ENCODE measurements at regions not wholly inside any gene's neighbourhood (a gene's known extent, or its start where the extent isn't known, plus 50 kb on each side); places are given as distances from the start of the nearest gene placed in this dataset.
A peak's percentile ranks its signal among the peaks of the same experiment; 100 is the strongest.

DNA sequence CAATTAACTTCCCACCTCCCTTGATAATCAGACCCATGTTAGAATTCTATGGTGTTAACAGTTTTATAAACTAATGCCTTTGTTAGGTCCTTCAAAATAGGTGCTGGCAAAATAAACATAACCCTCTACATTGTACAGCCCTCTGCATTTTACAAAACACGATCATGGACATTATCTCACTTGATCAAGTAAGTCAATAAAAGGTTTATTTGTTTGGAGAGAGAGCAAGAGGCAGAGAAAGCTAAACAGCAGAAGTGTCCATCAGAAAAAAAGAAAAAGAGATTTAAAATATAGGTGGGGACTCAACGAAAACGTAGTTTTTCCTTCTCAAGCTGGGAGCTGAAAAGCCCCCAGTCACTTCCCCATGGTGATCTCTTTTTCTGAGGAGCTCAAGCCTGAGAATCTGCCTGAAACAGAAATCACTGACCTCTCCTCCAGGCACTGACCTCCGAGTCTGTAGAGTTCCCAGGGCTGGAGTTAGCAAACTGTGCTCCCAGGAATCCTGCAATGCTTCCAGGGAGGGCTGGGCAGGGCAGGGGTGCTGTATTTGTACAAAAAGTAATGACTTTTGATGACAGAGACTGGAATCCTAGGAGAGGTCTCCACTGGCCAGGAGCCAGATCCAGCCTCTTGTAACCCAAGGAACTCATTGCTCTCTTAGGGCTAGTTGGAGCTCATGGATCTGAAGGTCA lies 137.8 kb upstream of the KLHL29 start:
- DNase-seq (ENCODE audit: low read depth) = no peak

DNA sequence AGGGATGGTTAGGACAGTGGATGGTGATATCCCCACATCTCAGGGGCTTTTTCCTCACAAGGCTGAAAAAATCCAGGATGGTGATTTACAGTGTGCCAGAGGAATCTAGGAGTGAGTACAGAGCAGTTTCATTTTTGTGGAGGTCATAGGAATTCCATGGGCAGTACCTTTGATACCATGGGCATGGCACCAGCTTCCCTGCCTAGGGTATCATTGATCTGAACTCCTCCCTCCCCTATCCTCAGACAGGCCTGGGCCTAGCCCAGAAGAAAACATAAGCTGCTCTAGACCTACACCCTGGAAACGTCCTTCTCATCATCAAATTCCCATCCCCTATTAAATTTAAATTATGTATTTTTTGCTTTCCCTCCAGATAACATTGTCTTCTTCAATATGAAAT lies 136.3 kb upstream of the KLHL29 start:
- DNase-seq (ENCODE audit: low read depth) = no peak

DNA sequence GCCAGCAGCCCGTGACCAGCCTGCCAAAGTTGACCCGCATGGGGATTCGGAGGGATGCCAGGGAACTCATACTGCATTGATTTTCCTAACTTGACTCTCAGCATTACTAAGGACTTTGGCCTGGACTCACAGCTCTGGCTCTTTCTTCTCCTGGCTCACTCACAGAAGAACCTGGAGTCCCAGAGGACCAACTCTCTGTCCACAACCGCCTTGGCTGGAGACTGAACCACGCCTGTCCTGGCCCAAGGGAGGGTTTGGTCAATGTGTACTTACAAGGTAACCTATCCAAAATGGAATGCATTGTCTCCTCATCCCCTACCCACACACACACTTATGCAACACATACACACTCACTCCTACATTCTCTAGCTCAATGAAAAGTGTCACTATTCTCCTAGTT lies 135.6 kb upstream of the KLHL29 start:
- DNase-seq (ENCODE audit: low read depth) = no peak

DNA sequence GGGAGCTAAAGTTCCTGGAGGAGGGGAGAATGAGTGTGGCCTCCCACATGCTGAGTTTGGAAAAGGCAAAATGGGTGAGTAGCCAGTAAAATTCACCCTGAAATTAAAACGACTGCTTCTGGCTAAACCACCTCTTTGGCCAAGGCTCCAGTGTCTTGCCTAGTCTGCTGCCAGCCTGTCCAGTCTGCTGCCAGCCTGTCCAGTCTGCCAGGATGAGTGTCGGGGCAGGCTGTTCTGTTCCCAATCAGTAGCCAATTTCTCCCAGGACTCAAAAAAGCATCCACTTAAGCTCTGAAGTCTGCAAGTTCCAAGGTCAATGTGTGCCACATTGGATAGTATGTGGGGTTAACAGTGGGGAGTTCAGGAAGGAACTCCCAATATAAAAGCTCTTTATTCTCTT lies 134.6 kb upstream of the KLHL29 start:
- DNase-seq (ENCODE audit: low read depth) = no peak

DNA sequence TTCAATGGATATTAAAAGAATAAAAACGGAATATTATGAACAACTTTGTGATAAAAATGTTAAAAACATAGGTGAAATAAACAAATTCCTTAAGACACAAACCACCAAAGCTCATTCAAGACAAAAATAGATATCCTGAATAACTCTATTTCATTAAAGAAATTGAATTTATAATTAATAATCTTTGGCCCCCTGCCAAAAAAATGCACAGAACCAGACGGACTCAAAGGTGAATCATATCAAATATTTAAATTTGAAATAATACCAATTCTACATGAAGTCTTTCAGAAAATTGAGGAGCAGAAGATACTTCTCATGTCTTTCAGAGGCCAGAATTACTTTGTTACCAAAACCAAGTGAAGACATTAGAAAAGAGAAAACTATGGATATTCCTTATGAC lies 128.3 kb upstream of the KLHL29 start:
- DNase-seq (ENCODE audit: low read depth) = no peak

DNA sequence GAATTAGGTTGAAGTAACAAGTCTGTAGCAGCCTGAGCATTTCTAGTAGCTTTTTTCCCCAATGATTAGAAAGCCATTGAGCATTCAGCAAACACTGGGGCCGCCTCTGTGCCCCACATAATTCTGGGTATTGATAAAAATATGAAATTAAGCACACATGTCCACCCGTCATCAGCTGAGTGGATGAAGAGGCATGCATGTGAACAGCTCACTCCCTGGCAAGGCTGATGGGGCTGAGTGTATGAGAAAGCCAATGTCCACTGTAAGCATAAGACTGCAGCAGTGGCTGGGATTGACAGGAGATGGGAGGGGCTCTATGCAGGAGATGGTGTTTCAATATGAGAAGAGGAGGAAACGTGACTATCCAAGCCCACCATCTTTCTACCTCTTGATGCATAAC lies 124.4 kb upstream of the KLHL29 start:
- DNase-seq (ENCODE audit: low read depth) = no peak

DNA sequence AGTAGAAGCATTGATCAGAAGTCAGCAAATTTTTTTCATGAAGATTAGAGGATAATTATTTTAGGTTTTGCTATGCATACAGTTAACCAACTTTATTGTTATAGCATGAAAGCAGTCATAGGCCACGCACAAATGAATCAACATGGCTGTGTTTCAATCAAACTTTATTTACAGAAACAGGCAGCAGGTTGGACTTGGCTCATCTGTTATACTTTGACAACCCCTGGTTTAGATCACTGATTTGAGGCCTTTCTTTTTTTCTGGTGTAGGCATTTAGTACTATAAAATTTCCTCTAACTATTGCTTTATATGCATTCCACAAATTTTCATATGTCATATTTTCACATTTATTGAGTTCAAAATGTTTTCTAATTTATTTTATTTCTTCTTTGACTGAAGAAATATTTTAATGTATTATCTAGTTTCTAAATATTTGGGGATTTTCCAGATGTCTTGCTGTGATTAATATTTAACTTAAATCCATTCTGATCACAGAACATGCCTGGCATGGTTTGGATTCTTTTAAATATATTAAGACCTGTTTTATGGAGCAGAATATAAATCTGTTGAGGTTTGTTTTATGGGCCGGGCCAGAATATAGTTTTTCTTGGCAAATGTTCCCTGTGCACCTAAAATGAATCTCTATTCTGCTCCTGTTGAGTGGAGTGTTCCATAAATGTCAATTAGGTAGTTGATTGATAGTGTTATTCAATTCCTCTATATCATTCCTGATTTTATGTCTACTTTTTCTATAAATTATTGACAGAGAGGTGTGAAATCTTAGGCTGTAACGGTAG lies 116.3 kb upstream of the KLHL29 start:
- no peak for DNase-seq (ENCODE audit: low read depth)

DNA sequence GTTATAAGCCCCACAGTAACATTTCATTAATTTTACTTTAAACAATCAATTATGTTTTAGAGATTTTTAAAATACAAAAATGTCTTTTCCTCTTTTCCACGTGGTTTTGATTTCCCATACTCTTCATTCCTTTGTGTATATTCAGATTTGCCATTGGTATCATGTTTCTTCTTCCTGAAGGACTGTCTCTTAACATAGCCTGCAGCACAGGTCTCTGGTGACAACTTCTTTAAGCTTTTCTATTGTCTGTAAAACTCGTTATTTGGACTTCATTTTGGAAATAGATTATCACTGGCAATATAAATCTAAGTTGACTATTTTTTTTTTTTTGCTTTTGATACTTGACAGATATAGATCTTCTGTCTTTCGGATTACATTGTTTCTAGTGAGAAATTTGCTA lies 115.2 kb upstream of the KLHL29 start:
- DNase-seq (ENCODE audit: low read depth) = no peak

DNA sequence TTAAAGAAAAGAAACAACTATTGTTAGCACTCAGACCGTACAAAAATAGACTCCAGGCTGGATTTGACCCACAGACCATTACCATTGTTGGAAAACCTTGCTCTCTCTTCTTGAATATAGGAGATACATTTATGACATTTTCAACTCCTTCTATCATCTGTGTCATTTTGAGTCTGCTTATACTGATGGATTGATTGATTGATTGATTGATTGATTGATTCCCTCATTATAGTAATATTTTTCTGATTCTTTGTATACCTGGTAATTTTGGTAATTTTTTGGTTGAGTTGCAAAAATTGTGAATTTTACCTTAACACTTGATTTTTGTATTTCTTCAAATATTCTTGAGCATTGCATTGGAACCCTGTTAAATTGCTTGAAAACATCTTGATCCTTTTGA lies 114.2 kb upstream of the KLHL29 start:
- DNase-seq (ENCODE audit: low read depth) = no peak

DNA sequence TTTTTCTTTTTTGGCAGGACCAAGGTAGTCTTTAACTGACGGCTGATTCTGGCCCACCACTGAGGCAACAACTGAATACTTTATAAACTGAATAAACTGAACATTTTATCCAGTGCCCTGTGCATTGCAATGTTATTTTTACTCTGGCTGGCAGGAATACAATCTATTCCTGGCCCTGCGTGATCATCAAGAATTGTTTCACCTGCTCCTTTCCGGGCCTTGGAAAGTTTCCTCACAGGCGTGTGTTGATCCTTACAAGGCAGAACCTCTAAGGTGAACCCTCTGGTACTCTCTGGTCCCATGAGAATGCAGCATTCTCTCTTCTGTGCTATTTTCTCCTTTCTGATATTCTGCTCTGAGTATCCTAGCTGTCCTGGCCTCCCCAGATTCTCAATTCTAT lies 113.7 kb upstream of the KLHL29 start:
- DNase-seq (ENCODE audit: low read depth) = no peak

DNA sequence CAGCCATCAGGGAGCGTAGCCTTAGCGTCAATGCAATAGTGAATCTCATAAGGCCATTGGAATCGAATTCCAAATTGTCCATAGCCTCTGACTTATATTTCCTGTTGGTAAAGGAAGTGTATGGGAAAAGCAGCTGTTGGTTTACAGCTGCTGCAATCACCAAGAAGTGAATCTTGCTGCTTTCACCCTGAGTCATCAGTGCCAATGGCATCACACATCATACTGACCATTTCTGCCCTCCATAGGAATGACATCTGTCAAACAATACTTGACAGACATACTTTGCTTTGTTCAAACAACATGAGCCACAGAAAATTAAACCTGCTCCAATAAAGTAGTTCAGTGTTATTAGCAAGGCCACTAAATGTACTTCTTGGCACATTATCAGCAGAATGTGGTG lies 111.2 kb upstream of the KLHL29 start:
- DNase-seq (ENCODE audit: low read depth) = no peak

DNA sequence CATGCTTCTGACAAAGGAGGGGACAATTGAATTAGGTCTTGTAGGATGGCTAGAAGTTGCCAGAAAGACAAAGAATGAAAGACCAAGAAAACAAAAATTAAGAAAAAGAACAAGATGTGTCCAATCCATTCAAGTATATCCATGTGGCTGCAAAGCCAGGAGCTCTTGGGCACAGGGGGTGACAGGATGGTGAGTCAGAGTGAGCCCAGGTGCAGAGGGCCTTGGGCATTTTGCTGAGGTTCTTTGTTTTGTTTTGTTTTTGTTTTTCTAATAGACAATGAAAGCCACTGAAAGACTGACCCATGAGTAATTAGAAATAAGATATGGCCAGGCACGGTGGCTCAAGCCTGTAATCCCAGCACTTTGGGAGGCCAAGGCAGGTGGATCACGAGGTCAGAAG lies 104.6 kb upstream of the KLHL29 start:
- DNase-seq (ENCODE audit: low read depth) = no peak

DNA sequence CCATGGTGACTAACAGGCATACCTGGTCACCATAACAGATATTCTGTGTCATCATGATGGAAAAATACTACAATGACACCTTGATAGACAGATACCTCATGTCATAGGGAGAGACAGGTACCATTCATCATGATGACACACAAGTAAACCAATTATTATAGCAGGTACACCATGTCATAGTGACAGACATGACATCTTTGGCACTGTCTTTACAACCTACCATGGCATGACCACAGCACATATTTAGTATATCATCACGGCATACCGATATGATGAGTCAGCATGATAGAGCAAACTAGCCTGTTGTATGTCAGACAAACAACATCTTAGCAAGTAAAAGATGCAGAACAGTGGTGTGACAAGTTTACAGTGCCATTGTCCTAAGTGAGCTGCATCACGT lies 101.3 kb upstream of the KLHL29 start:
- no peak for DNase-seq (ENCODE audit: low read depth)

DNA sequence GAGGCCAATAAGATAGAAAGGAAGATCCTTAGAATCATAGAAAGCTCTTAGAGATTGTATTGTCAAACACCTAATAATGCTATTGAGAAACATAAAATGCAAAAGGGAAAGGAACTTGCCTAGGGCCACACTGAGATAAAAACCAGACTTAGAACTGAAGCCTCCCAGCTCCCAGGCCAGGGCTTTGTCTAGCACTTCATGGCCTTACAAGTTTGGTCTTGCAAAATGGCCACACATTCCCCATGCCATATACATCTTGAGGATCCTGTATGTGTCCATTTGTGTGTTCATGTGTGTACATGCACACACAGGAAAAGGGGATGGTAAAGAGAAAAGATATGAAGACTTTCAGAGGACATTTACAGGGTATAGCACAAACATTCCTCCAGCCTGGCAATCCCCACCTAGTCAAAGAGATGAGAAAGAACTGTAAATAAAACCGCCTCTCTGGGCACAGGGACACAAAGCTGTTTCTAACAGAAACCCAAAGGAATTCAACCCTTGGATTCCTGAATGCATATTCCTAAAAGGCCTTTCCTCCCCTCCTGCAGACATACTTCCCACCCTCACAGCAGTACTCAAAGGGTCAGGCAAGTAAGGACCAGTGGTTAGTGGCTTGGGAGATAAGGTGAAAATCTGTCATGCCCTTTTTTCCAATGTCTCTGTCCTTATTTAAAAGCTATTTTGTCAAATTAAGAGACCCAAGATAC lies 99.7 kb upstream of the KLHL29 start:
- DNase-seq (ENCODE audit: low read depth) = no peak

DNA sequence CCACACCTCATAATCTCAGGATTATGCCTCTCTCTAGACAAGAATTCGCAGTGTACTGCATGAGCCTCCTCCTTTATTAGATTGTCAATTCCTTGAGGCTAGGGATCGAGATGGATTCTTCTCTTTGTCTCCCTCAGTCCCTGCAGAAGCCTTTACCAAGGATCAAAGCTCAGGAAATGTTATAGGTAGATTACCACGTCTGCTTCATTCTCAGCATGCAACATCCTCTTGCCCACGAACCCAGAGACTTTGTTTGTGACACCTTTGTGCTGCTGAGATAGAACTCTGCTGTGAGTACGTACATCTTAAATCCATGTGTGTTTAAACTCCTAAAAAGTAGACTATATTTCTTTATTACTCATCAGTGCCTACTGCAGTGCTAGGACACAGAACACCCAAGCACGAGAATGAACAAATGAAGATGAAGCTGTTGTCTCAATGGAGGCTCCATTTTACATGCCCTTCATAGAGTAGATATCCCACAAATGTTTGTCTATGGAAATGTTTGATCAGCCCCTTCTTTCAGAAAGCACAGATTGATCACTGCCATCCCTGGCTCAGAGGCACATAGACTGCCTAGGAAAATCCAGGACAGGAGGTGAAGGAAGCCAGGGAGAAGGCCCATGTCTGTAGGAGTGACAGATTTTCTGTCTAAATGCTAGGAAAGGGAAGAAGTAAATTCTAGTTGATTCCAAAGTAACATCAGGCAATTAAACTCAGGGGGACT lies 98.8 kb upstream of the KLHL29 start:
- DNase-seq (ENCODE audit: low read depth) = no peak

DNA sequence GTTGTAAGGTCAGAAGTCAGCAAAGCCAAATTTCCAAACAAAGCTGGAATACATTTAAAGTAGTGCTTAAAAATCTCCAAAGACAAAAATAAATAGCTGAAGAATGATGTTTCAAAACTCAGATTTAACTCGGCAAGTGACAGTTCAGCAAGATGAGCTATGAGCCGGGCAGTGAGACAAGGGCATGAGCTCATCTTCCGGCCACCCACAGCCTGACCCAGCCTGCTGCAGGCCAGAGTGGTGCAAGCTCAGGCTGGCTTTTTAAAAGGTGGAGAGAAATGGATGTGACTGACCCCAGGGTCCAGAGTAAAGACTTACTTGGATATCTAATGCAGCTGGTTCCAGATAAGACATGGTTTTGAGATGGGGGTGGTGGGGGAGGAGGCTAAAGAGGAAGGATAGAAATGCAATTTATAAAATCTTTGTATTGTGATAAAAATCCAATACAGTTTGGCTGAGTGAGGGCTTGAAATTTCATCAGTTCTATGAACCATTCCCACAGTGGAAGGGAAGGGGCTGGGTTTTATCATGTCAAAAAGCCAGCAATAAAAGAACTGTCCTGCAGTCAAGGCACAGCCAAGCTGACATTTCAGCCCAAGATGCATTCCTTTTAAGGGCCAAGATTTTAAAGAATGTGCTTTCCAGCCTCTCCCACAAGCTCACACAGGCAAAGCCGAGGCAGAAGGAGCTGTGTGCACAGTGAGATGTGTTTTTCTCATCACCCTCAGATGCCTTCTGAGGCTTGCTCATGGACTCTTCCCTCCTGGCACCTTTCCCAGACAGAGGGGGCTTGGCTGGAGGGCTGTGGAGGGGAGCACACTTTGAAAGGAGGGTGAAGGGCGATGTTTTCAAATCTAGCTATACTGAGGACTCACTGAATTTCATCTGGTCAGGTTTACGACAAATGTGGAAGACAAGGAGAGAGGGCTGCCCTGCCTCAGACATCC lies 97.9 kb upstream of the KLHL29 start:
- DNase-seq (ENCODE audit: low read depth) = peak; percentile 31

DNA sequence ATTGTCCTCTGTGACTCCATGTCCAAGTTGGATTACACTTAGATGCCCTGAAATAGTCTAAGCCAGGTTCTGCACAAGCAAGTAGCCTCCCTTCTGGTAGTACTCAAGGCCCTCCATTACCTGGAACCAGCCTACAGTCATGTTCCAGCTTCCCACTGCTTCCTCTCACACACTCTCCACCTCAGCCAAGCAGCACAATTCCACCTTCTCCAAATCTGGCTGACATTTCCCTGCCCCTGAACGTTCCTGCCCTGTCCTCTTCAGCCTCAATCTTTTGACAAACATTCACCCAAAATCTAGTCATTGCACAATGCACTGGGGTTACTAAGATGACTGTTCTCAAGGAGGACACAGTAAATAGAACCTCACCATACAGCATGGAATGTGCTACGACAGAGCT lies 95.3 kb upstream of the KLHL29 start:
- DNase-seq (ENCODE audit: low read depth) = no peak

DNA sequence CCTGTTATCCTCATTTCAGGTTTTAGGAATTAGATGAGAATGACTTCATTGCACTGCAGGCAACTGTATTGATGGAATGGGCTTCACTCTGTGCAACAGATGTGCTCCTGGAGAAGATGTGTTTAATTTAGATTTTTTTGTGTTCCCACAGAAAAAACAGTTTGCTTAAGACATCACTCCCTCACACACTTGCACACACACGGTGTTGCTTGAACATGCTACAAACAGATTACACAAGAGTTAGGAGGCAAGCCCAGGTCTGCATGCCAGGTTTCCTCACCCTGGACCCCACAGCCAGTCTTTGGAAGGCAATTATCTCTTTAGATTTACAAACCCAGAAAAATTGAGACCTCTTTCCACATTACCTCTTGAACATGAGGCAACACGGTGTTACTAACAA lies 93.7 kb upstream of the KLHL29 start:
- no peak for DNase-seq (ENCODE audit: low read depth)

DNA sequence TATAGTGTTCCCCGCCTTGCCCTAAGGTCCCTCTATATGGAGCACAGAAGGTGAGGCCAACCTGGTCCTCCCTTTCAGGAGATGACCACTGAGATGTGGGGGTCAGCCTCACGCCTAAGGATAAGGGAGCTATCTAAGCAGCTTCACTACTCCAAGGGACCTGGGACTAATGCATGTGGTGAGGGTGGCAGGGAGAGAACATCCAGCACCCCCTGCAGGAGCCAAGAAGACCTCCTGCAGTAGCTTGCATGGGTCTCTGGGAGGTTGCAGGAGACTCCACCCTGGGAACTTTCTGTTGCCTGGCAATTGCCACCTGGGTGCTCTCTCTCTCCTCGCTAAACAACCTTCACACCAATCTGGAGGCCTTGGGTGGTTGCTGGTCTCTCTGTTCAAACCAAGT lies 93.0 kb upstream of the KLHL29 start:
- no peak for DNase-seq (ENCODE audit: low read depth)

DNA sequence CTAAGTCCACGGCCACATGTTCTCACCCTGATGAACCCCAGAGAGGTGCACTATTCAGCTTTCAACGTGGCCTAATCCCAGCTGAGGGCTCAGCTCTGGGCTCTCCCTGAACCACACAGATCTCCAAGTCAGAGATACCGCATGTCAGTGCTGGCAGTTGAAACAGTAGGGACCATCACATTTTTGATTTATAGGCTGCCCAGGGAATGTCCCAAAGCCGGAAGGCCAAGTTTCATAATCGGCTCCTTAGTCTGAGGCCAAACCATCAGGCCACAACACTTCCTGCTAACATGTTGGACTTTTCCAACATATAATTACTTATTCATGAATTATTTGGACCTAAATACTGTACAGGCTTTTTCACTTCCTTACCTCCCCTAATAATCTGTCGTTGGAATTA lies 91.9 kb upstream of the KLHL29 start:
- no peak for DNase-seq (ENCODE audit: low read depth)

DNA sequence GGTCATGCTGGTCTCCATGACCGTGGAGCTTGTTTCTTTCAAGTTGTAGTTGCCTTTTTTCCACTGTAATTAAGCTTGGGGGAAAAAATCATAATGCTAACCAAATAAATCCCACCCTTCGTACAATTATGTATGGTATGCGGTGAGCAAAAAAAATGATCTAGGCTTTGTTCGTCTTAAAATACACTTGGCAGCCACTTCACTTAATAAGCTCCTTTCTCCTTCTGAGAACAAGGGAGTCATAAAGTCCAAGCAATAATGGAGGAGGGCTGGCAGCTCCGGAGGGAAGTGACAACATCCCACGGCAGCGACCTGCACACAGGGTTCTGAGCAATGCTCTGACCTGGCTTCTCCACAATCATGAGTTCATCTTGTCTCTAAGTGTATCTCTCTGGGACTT lies 91.2 kb upstream of the KLHL29 start:
- no peak for DNase-seq (ENCODE audit: low read depth)

DNA sequence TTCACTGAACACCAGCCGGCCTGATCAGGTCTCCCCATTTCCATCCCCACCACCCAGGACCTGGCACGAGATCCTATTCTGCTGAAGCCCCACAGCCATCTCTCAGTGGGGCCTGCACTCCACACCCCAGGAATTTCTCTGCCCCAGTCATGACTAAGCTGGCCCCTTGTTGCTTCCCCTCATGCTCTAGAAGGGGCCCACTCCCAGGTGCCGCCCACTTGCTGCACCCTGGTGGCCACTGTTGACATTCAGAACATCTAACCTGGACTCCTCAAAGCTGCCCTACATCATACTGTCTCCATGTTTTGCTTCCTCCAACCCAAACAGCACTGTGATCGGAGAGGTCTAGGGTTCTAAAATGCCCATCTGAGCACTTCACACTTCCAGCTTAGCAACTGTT lies 90.7 kb upstream of the KLHL29 start:
- DNase-seq (ENCODE audit: low read depth) = no peak
